DOHH2 (cell line): ENCODE measurements at regions not wholly inside any gene's neighbourhood (a gene's known extent, or its start where the extent isn't known, plus 50 kb on each side); places are given as distances from the start of the nearest gene placed in this dataset.

Source experiments
- CTCF ChIP-seq: fragments of 200-600 bp; sonication (generic); IDR thresholded peaks from one replicate; pipeline ENCODE4 v1.5.1; 2014; ENCODE audit warnings: antibody characterized with exemption, mild to moderate bottlenecking, low read depth, low read length; ENCODE audit not compliant: poor library complexity, severe bottlenecking
- EZH2phosphoT487 ChIP-seq: fragments of 200-600 bp; sonication (generic); IDR thresholded peaks from 2 replicates; pipeline ENCODE4 v1.6.1; 2017; ENCODE audit warnings: borderline replicate concordance, mild to moderate bottlenecking, antibody characterized with exemption, low read length, moderate library complexity, mixed read lengths

- TF ChIP-seq CTCF (no peak), EZH2phosphoT487 (no peak)
These were observed 95.1 kb upstream of the SLC35G4 start for GRCh38 chr18:11514267-11514666.
